Hepatocyte (in vitro differentiated cells): ENCODE measurements at regions not wholly inside any gene's neighbourhood (a gene's known extent, or its start where the extent isn't known, plus 50 kb on each side); places are given as distances from the start of the nearest gene placed in this dataset.

Experiments used
- CTCF ChIP-seq: fragments of 200-600 bp; sonication (generic); IDR thresholded peaks from 2 replicates; pipeline ENCODE4 v1.5.1; 2016; ENCODE audit warnings: antibody characterized with exemption, mild to moderate bottlenecking; ENCODE audit not compliant: poor library complexity
- EZH2 ChIP-seq: fragments of 200-600 bp; sonication (generic); IDR thresholded peaks from 2 replicates; pipeline ENCODE4 v1.6.1; 2016; ENCODE audit warnings: antibody characterized with exemption, mild to moderate bottlenecking, borderline replicate concordance
- EZH2phosphoT487 ChIP-seq: fragments of 200-600 bp; sonication (generic); IDR thresholded peaks from one replicate; pipeline ENCODE4 v1.6.1; 2018; ENCODE audit warnings: antibody characterized with exemption, mild to moderate bottlenecking, low read depth, moderate library complexity; ENCODE audit not compliant: unreplicated experiment, severe bottlenecking

DNA sequence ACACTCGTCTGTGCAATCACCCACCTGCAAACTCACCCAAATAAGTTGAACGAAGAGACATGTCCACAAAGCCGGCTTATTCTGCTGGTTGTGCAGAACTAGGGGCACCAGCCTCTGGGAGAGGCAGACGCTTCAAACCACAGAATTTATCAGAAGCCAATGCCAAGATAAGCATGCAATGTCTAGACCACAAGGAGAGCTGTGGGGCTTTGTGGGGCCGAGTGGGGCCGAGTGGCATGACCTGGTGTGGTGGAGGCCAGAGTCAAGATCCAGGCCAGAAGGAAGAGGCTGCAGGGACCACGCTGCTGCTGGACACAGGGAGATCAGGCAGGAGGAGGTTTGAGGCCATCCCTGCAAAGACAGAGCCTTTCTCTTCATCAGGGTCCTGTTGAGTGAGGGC lies 259.0 kb downstream of the IRX2 start:
- TF ChIP-seq CTCF, result no peak
- no peak for TF ChIP-seq EZH2phosphoT487
- TF ChIP-seq EZH2, result no peak
